SK-N-SH treated with all-trans-retinoic acid at 6 μM for 48 hours (cell line): ENCODE measurements at regions not wholly inside any gene's neighbourhood (a gene's known extent, or its start where the extent isn't known, plus 50 kb on each side); places are given as distances from the start of the nearest gene placed in this dataset.
A peak's percentile ranks its signal among the peaks of the same experiment; 100 is the strongest.

Experiments
- ATAC-seq: fragments of 200-7000 bp; cut with Tn5 transposase; 3 replicates; pipeline ENCODE4 v1.9.1; 2020; ENCODE audit warnings: mild to moderate bottlenecking, moderate library complexity
- ARNTL ChIP-seq: fragments of 450-650 bp; formaldehyde crosslinking; IDR thresholded peaks from 2 replicates; pipeline ENCODE4 v1.5.0; 2020; ENCODE audit warnings: low read depth, mild to moderate bottlenecking, moderate library complexity, borderline replicate concordance
- CSDC2 ChIP-seq: fragments of 250-450 bp; sonication (Bioruptor Pico); IDR thresholded peaks from 2 replicates; pipeline ENCODE4 v1.5.0; 2020; ENCODE audit warnings: mild to moderate bottlenecking, moderate library complexity
- ESRRG ChIP-seq: fragments of 250-450 bp; sonication (Bioruptor Pico); IDR thresholded peaks from 2 replicates; pipeline ENCODE4 v1.6.1; 2021; ENCODE audit warnings: mild to moderate bottlenecking
- GLIS3 ChIP-seq: fragments of 250-450 bp; sonication (Bioruptor Pico); IDR thresholded peaks from 2 replicates; pipeline ENCODE4 v1.5.0; 2020; ENCODE audit warnings: mild to moderate bottlenecking, moderate library complexity
- ISL1 ChIP-seq: fragments of 250-450 bp; sonication (Bioruptor Pico); IDR thresholded peaks from 2 replicates; pipeline ENCODE4 v2.1.2; 2022; ENCODE audit warnings: mild to moderate bottlenecking, moderate library complexity
- OSR1 ChIP-seq: fragments of 250-450 bp; sonication (Bioruptor Pico); IDR thresholded peaks from 2 replicates; pipeline ENCODE4 v1.8.0; 2022; ENCODE audit warnings: moderate library complexity, mild to moderate bottlenecking, inconsistent platforms
- PATZ1 ChIP-seq: fragments of 250-450 bp; sonication (Bioruptor Pico); IDR thresholded peaks from 2 replicates; pipeline ENCODE4 v1.8.0; 2020; ENCODE audit warnings: mild to moderate bottlenecking, moderate library complexity, borderline replicate concordance
- POU6F1 ChIP-seq: fragments of 250-450 bp; sonication (Bioruptor Pico); IDR thresholded peaks from 2 replicates; pipeline ENCODE4 v1.8.0; 2021; ENCODE audit warnings: low read depth, mild to moderate bottlenecking, moderate library complexity, borderline replicate concordance
- PPARA ChIP-seq: fragments of 250-450 bp; sonication (Bioruptor Pico); IDR thresholded peaks from 2 replicates; pipeline ENCODE4 v1.5.0; 2020; ENCODE audit warnings: mild to moderate bottlenecking, borderline replicate concordance
- RARB ChIP-seq: fragments of 250-450 bp; sonication (Bioruptor Pico); IDR thresholded peaks from 2 replicates; pipeline ENCODE4 v1.8.0; 2021; ENCODE audit warnings: mild to moderate bottlenecking, moderate library complexity
- SNAI2 ChIP-seq: fragments of 250-450 bp; sonication (Bioruptor Pico); IDR thresholded peaks from 2 replicates; pipeline ENCODE4 v1.5.0; 2020; ENCODE audit warnings: mild to moderate bottlenecking, moderate library complexity
- TCF4 ChIP-seq: fragments of 250-450 bp; sonication (Bioruptor Pico); IDR thresholded peaks from 2 replicates; pipeline ENCODE4 v1.8.0; 2021; ENCODE audit warnings: mild to moderate bottlenecking, moderate library complexity, borderline replicate concordance
- TOX ChIP-seq: fragments of 250-450 bp; sonication (Bioruptor Pico); IDR thresholded peaks from 2 replicates; pipeline ENCODE4 v1.8.0; 2021; ENCODE audit warnings: mild to moderate bottlenecking, moderate library complexity, borderline replicate concordance
- ZC3H10 ChIP-seq: fragments of 250-450 bp; sonication (Bioruptor Pico); IDR thresholded peaks from 2 replicates; pipeline ENCODE4 v1.5.1; 2021; ENCODE audit warnings: mild to moderate bottlenecking, moderate library complexity
- ZFP3 ChIP-seq: fragments of 250-450 bp; sonication (Bioruptor Pico); IDR thresholded peaks from 2 replicates; pipeline ENCODE4 v1.5.0; 2020; ENCODE audit warnings: mild to moderate bottlenecking, moderate library complexity
- ZFP30 ChIP-seq: fragments of 450-650 bp; formaldehyde crosslinking; IDR thresholded peaks from 2 replicates; pipeline ENCODE4 v1.5.0; 2022; ENCODE audit warnings: mild to moderate bottlenecking, moderate library complexity
- ZNF565 ChIP-seq: fragments of 450-650 bp; formaldehyde crosslinking; conservative IDR thresholded peaks from 2 replicates; pipeline ENCODE4 v1.5.0; 2020; ENCODE audit warnings: low read depth, mild to moderate bottlenecking, moderate library complexity
- ZNF70 ChIP-seq: fragments of 450-650 bp; formaldehyde crosslinking; IDR thresholded peaks from 2 replicates; pipeline ENCODE4 v1.5.0; 2020; ENCODE audit warnings: mild to moderate bottlenecking, moderate library complexity
- ZNF8 ChIP-seq: fragments of 450-650 bp; formaldehyde crosslinking; IDR thresholded peaks from 2 replicates; pipeline ENCODE4 v1.5.0; 2020; ENCODE audit warnings: mild to moderate bottlenecking, moderate library complexity
- TF ChIP-seq, protein P1 (sequence below): fragments of 250-450 bp; sonication (Bioruptor Pico); IDR thresholded peaks from 2 replicates; pipeline ENCODE4 v1.5.1; 2020; ENCODE audit warnings: low read depth, mild to moderate bottlenecking, moderate library complexity
- TF ChIP-seq, protein P2 (sequence below): fragments of 250-450 bp; sonication (Bioruptor Pico); IDR thresholded peaks from 2 replicates; pipeline ENCODE4 v1.5.1; 2021; ENCODE audit warnings: mild to moderate bottlenecking, moderate library complexity

GRCh38 chrX:76228499-76228898 lies 55.6 kb downstream of the PBDC1 start:
- no peak for ATAC-seq
- TF ChIP-seq CSDC2 (CRISPR knock-in tag) (no peak), TOX (no peak), SNAI2 (CRISPR knock-in tag) (no peak), ESRRG (CRISPR knock-in tag) (no peak), ZFP30 (CRISPR knock-in tag) (no peak), PPARA (CRISPR knock-in tag) (no peak), ZFP3 (CRISPR knock-in tag) (no peak), ZC3H10 (CRISPR knock-in tag) (no peak), RARB (CRISPR knock-in tag) (no peak), ZNF565 (CRISPR knock-in tag) (no peak), GLIS3 (CRISPR knock-in tag) (no peak), TCF4 (CRISPR knock-in tag) (no peak), ZNF70 (CRISPR knock-in tag) (no peak), PATZ1 (CRISPR knock-in tag) (no peak), OSR1 (CRISPR knock-in tag) (no peak)
- TF ChIP-seq, protein P1, sequence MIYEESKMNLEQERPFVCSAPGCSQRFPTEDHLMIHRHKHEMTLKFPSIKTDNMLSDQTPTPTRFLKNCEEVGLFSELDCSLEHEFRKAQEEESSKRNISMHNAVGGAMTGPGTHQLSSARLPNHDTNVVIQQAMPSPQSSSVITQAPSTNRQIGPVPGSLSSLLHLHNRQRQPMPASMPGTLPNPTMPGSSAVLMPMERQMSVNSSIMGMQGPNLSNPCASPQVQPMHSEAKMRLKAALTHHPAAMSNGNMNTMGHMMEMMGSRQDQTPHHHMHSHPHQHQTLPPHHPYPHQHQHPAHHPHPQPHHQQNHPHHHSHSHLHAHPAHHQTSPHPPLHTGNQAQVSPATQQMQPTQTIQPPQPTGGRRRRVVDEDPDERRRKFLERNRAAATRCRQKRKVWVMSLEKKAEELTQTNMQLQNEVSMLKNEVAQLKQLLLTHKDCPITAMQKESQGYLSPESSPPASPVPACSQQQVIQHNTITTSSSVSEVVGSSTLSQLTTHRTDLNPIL, result no peak
- TF ChIP-seq, all 23 proteins: peak for 0

DNA sequence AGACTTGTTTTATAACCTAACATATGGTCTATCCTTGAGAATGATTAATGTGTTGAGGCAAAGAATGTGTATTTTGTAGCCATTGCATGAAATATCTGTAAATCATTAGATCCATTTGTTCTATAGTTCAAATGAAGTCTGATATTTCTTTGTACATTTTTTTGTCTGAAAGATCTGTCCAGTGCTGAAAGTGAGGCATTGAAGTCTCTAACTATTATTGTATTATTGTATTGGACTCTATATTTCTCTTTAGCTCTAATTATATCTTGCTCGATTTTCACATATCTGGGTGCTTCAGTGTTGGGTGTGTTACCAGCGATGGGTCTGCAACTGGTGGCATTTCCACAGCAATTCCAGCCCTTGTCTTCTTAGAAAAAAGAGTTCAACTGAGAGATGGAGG lies 76.0 kb downstream of the PBDC1 start:
- no peak for TF ChIP-seq TOX
- no peak for TF ChIP-seq ZNF565 (CRISPR knock-in tag)
- no peak for TF ChIP-seq GLIS3 (CRISPR knock-in tag)
- TF ChIP-seq ZNF8, result no peak
- TF ChIP-seq ZNF70 (CRISPR knock-in tag), result no peak
- TF ChIP-seq TCF4 (CRISPR knock-in tag), result no peak
- no peak for TF ChIP-seq POU6F1 (CRISPR knock-in tag)

DNA sequence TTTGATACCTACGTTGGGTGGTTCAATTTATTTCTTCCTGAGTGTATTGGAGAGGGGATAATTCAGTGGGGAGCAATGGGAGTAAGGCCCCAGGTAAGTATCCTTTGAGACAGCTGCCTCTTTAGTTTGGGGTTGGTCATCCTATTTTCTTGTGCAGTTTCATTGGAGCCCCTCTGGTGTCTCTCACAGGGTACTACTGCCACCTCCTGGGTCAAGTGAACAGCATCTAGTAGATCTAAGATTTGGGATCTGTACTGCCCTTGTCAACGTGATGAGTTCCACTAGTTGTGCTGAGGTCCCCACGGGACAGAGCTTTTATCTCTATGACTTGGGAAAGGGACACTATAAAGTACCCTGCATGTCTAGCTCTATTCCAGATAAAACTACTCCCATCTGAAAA lies 80.6 kb downstream of the PBDC1 start:
- ATAC-seq, result peak; percentile 86
- TF ChIP-seq, protein P2, sequence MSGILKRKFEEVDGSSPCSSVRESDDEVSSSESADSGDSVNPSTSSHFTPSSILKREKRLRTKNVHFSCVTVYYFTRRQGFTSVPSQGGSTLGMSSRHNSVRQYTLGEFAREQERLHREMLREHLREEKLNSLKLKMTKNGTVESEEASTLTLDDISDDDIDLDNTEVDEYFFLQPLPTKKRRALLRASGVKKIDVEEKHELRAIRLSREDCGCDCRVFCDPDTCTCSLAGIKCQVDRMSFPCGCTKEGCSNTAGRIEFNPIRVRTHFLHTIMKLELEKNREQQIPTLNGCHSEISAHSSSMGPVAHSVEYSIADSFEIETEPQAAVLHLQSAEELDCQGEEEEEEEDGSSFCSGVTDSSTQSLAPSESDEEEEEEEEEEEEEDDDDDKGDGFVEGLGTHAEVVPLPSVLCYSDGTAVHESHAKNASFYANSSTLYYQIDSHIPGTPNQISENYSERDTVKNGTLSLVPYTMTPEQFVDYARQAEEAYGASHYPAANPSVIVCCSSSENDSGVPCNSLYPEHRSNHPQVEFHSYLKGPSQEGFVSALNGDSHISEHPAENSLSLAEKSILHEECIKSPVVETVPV (CRISPR knock-in tag), result no peak
- TF ChIP-seq ARNTL (CRISPR knock-in tag), result no peak
- TF ChIP-seq, protein P1, result no peak
- no peak for TF ChIP-seq PPARA (CRISPR knock-in tag)
- no peak for TF ChIP-seq ZNF8
- no peak for TF ChIP-seq PATZ1 (CRISPR knock-in tag)
- TF ChIP-seq ISL1 (CRISPR knock-in tag), result no peak

More for the DNA sequence above, 76.0 kb downstream of the PBDC1 start:
- ATAC-seq, result no peak
